HG03025 (cell line): ENCODE measurements at regions not wholly inside any gene's neighbourhood (a gene's known extent, or its start where the extent isn't known, plus 50 kb on each side); places are given as distances from the start of the nearest gene placed in this dataset.
"Not testable (repeated sequence)": the region's sequence is repeated elsewhere in the genome, so short reads cannot be mapped to it uniquely, and the experiment has no call there.

Experiments used
- ATAC-seq: cut with Tn5 transposase; IDR thresholded peaks from one replicate; pipeline ENCODE4 v1.9.1; 2021; ENCODE audit warnings: mild to moderate bottlenecking, moderate library complexity; ENCODE audit not compliant: unreplicated experiment, low FRiP score

DNA sequence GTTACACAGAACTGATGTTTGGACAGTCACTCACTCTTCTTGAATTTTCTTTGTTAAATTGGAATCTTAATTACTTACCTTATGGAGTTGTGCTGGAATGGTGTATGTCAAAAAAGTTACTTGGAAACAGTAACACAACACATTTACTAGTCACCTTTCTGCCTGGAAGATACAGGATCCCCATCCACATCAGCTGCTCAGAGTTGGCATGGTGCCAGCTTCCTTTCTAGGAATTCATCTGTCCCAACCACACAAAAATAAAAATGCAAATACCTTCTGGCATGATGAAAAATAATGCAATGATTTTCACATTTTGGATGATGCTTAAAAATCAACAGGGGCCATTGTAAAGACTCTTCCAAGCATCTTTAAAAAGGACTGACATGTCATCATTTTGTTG lies 341.5 kb downstream of the TMEM38B start:
- no peak for ATAC-seq

- no peak for ATAC-seq
These were observed 344.1 kb downstream of the TMEM38B start for GRCh38 chr9:106038266-106039001.

DNA sequence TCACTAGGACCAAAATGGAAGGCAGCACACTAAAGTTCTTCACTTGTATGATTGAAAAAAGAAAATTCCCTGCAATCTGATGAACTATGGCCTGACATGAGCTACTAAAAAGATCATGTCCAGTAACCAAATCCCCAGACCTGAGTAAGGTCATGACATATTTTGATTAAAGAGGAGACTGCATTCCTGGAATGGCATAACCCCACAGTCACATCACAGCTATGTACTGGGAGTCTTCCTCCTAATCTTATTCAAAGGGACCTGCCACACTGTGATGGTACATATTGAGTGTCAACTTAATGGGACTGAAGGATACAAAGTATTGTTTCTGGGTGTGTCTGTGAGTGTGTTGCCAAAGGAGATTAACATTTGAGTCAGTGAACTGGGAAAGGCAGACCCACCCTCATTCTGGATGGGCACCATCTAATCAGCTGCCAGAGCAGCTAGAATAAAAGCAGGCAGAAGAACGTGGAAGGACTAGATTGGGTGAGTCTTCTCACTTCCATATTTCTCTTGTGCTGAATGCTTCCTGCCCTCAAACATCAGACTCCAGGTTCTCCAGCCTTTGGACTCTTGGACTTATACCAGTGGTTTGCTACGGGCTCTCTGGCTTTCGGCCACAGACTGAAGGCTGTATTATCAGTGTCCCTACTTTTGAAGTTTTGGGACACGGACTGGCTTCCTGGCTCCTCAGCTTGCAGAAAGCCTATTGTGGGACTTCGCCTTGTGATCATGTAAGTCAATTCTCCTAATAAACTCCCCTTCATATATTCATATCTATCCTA lies 345.0 kb downstream of the TMEM38B start:
- no peak for ATAC-seq

DNA sequence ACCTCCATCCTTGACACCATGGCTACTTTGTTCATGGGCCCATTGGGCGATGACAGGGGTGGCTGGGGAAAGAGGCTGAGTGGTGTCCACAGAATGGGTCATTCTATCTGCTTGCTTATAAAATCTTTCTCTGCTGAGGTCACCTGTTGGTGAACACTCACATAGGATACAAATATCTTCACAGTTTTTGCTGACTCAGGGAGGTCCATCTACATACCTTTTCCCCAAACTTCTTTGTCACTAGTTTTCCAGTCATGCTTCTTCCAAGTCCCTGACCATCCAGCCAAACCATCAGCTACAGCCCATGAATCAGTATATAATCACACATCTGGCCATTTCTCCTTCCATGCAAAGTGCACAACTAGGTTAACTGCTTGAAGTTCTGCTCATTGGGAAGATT lies 347.6 kb downstream of the TMEM38B start:
- not testable (repeated sequence) for ATAC-seq

- no peak for ATAC-seq
These were observed 357.2 kb downstream of the TMEM38B start for GRCh38 chr9:106051545-106051944.

GRCh38 chr9:106052166-106052565 lies 357.8 kb downstream of the TMEM38B start:
- ATAC-seq = no peak

DNA sequence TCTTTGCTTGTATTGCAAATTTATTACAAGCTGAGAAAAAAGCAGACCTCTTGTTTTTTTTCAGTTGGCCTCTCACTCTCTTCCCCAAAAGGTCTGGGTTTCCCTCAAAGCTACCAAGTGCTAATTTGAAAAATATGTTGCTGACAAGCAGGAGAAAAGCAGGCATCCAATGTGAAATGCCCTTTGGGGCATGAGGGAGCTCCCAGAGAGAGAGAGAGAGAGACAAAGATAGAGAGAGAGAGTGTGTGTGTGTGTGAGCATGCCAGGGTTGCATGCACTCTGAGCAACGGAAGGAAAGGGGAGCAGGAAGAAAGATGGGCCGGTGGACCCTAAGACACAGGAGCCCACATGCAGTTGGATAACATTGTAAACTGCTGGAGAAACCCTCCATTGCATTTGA lies 358.4 kb downstream of the TMEM38B start:
- no peak for ATAC-seq

DNA sequence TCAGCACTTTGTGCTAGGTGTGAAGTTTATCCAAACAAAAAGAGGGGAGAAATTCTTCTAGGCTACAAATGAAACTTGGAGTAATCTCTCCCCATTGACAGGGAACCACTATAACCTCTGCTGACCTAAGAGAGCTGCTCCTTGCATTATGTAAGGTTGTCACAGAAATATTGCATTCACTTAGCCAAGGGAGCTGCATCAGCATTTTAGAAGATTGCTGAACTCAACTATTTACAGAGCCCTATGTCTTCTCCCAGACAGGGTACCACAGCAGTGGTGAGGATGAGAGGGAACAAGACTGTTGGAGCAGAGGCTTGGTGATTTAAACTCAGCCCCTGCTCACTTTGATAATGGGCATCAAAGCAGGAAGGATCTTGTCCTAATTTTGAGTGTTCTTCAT lies 362.0 kb downstream of the TMEM38B start:
- ATAC-seq = no peak

GRCh38 chr9:106058460-106058859 lies 364.1 kb downstream of the TMEM38B start:
- ATAC-seq = no peak

- no peak for ATAC-seq
These were observed 365.5 kb downstream of the TMEM38B start for GRCh38 chr9:106059886-106060285.

- ATAC-seq = no peak
These were observed 366.5 kb downstream of the TMEM38B start for GRCh38 chr9:106060885-106061284.

GRCh38 chr9:106062250-106062649 lies 367.9 kb downstream of the TMEM38B start:
- ATAC-seq = no peak

DNA sequence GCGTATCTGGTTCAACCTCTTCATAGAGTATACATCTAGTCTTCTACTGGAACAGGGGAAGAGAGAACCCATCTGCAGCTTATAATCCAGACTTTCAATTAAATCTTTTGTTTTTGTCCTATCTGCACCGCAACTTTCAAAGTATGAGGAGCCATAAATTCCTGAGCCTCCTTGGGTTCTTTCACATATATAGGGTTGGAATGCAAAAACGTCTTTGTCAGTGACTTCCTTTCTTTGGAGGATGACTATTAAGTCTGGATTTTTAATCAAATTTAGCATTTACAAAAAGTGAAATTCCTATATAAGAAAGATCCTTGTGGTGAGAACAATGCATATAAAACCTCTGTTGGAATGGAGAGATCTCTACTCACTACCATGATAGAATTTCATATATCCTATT lies 370.8 kb downstream of the TMEM38B start:
- no peak for ATAC-seq

- ATAC-seq = no peak
These were observed 371.4 kb downstream of the TMEM38B start for GRCh38 chr9:106065579-106066214.

GRCh38 chr9:106066940-106067524 lies 372.7 kb downstream of the TMEM38B start:
- ATAC-seq = no peak

- ATAC-seq = no peak
These were observed 374.9 kb downstream of the TMEM38B start for GRCh38 chr9:106069241-106069640.

DNA sequence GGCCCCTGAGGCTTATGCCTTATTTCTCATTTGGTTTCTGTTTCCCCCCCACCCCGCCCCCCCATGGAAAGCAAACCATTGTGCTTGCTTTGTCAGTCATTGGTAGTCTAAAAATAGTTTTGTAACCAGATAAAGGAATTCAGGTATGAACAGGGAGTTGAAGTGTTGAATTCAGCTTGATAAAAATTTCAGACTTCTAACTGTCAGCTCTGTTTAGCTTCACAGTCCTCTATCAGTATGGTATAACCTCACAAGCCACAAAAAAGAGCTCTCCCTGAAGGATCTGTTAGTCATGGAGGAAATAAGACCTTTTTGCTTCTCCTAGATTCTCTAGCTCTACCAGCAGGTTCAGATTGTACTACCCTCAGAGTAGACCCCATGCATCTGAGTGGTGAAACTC lies 378.1 kb downstream of the TMEM38B start:
- no peak for ATAC-seq

DNA sequence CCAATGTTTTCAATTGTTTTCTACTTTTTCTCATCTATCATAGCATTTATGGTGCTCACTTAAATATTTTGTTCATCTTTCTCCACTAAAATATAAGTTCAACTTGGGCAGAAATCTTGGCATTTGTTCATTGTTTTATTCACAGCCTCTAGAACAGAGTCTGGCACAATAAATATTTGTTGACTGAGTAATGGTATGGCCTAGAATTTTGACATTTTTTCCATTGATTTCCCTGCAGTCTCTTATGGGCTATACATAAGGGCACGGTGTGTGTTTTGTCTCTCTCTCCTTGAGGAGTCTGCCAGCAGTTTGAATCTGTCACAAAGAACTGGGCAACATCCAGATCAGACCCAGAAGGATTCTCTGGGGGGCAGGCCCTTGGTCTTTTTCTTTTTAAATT lies 379.7 kb downstream of the TMEM38B start:
- ATAC-seq = no peak

DNA sequence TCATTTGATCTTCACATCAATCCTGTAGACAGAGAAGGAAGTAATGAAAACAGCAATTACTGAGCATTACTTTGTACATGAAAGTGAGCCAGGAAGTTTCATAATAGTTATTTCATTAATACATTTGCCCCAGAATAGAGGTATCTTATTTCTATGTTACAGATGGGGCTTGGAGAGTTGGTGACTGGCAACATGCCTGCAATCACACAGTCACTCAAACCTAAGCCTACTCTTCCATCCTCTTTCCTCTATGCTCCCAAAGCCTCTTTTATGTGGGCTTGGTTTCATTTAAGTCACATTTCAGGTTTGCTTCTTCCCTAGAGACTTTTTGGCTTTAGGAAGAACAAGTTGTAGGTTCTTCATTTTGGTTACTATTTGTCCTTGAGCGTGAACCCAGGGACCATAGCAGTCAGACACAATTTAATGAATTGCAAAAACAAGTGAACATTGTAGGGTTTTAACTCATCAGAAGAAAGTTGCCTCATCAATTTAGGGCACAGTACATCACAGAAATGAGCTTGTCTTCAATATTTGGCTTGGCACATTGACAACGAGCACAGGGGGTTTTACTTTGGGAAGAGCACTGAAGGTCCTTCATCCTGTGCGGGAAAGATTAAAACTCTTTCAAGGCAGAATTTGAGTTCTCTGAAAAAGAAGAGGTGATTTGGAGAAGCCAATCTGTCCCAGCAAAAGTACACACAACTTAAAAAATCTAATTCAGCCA lies 381.1 kb downstream of the TMEM38B start:
- no peak for ATAC-seq

DNA sequence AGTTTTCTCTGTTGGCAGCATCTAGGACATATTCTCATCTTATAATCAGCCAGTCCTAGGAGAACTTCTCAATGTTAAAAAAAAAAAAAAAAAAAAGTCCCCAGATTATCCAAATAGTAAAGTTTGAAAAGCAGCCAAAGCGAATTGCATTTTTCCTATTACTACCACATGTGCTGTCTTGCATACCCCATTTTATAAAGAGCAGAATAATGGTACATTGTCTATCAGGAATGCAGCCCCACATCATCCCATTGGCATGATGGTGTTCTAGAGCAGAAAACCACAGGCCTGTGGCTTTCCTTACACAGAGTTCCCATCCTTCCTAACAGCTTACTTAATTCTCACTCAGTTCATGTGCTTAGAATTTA lies 381.6 kb downstream of the TMEM38B start:
- no peak for ATAC-seq

DNA sequence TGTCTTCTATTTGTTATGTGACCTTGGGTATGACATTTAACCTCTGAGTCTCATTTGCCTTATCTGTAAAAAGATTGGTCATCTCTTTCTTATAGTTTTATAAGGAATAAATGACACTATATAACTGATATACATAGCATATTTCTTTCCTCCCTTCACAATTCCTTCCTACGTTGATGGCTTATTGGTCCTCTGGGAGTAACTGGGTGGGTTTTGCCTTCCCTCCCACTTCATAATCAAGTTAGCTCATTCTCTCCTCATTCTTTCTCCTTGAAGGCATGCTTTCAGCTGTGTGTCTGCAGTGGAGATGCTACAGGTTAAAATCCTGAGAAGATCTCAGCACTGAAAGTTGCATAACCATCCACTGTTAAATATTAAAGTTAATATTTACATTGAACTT lies 382.4 kb downstream of the TMEM38B start:
- ATAC-seq = no peak
